Trophoblast cell (in vitro differentiated cells and primary cell): ENCODE measurements at regions not wholly inside any gene's neighbourhood (a gene's known extent, or its start where the extent isn't known, plus 50 kb on each side); places are given as distances from the start of the nearest gene placed in this dataset.

ENCODE experiments used
- DNase-seq, 2 donors: peaks; one replicate each; pipeline ENCODE4 v3.0.0-alpha.2; 2016
- H2AFZ ChIP-seq: 2 replicates; pipeline ENCODE4 v1.6.1; 2013; ENCODE audit warnings: low read length, moderate library complexity, mild to moderate bottlenecking; ENCODE audit not compliant: insufficient read depth, poor library complexity
- H2AK5ac ChIP-seq: 2 replicates; pipeline ENCODE4 v1.6.1; 2013; ENCODE audit warnings: mild to moderate bottlenecking, low read length
- H2BK120ac ChIP-seq: 2 replicates; pipeline ENCODE4 v1.6.1; 2013; ENCODE audit warnings: low read length, mild to moderate bottlenecking, moderate library complexity; ENCODE audit not compliant: insufficient read depth, poor library complexity
- H2BK12ac ChIP-seq: 2 replicates; pipeline ENCODE4 v1.6.1; 2013; ENCODE audit warnings: mild to moderate bottlenecking, low read length, moderate library complexity
- H2BK5ac ChIP-seq: 2 replicates; pipeline ENCODE4 v1.6.1; 2013; ENCODE audit warnings: low read length, low read depth, moderate library complexity, mild to moderate bottlenecking; ENCODE audit not compliant: poor library complexity
- H3K14ac ChIP-seq: 2 replicates; pipeline ENCODE4 v1.6.1; 2013; ENCODE audit warnings: mild to moderate bottlenecking, low read length
- H3K18ac ChIP-seq: 2 replicates; pipeline ENCODE4 v1.6.1; 2013; ENCODE audit warnings: mild to moderate bottlenecking, low read length
- H3K23ac ChIP-seq: 2 replicates; pipeline ENCODE4 v1.6.1; 2013; ENCODE audit warnings: low read length
- H3K27ac ChIP-seq: 2 replicates; pipeline ENCODE4 v1.5.1; 2013; ENCODE audit warnings: low read depth, mild to moderate bottlenecking, inconsistent platforms, low read length, moderate library complexity
- H3K27me3 ChIP-seq: 2 replicates; pipeline ENCODE4 v1.6.1; 2013; ENCODE audit warnings: inconsistent platforms, mild to moderate bottlenecking, low read length, moderate library complexity; ENCODE audit not compliant: insufficient read depth
- H3K36me3 ChIP-seq, 2 experiments: 1 replicate in 1 of 2; 2 replicates in 1 of 2; pipeline ENCODE4 v1.6.1; 2013; ENCODE audit warnings: low read length in 2 of 2, mild to moderate bottlenecking in 2 of 2, moderate library complexity in 1 of 2; ENCODE audit not compliant: insufficient read depth in 2 of 2, control insufficient read depth in 1 of 2
- H3K4ac ChIP-seq: 2 replicates; pipeline ENCODE4 v1.6.1; 2013; ENCODE audit warnings: low read depth, mild to moderate bottlenecking, low read length, moderate library complexity
- H3K4me1 ChIP-seq, 2 experiments: 1 replicate in 1 of 2; 2 replicates in 1 of 2; pipeline ENCODE4 v1.6.1; 2013; ENCODE audit warnings: low read length in 2 of 2, mild to moderate bottlenecking in 2 of 2, moderate library complexity in 1 of 2; ENCODE audit not compliant: insufficient read depth in 2 of 2, control insufficient read depth in 1 of 2
- H3K4me2 ChIP-seq: 2 replicates; pipeline ENCODE4 v1.6.1; 2013; ENCODE audit warnings: inconsistent platforms, mild to moderate bottlenecking, low read length, moderate library complexity
- H3K4me3 ChIP-seq: 2 replicates; pipeline ENCODE4 v1.5.1; 2013; ENCODE audit warnings: mild to moderate bottlenecking, low read depth, low read length, inconsistent platforms
- H3K79me1 ChIP-seq: one replicate; pipeline ENCODE4 v1.6.1; 2013; ENCODE audit warnings: low read length
- H3K79me2 ChIP-seq: 2 replicates; pipeline ENCODE4 v1.6.1; 2013; ENCODE audit warnings: low read length, mild to moderate bottlenecking; ENCODE audit not compliant: control insufficient read depth, insufficient read depth, poor library complexity
- H3K9ac ChIP-seq: 2 replicates; pipeline ENCODE4 v1.6.1; 2013; ENCODE audit warnings: mild to moderate bottlenecking, low read length
- H3K9me3 ChIP-seq: 2 replicates; pipeline ENCODE4 v1.6.1; 2013; ENCODE audit warnings: low read depth, mild to moderate bottlenecking, control low read depth, inconsistent platforms, low read length; ENCODE audit not compliant: insufficient read depth
- H4K12ac ChIP-seq: 2 replicates; pipeline ENCODE4 v1.6.1; 2013; ENCODE audit warnings: low read depth, mild to moderate bottlenecking, low read length, moderate library complexity
- H4K8ac ChIP-seq: 2 replicates; pipeline ENCODE4 v1.6.1; 2013; ENCODE audit warnings: low read depth, mild to moderate bottlenecking, low read length, moderate library complexity
- H4K91ac ChIP-seq: one replicate; pipeline ENCODE4 v1.6.1; 2013; ENCODE audit warnings: low read depth, mild to moderate bottlenecking, low read length, moderate library complexity
- WGBS: extraction: QIAGEN DNeasy Blood & Tissue Kit; methylation state at CpG from one replicate; pipeline ENCODE4 v1.1.7; 2013; ENCODE audit warnings: missing lambda C conversion rate; ENCODE audit not compliant: insufficient read length, insufficient coverage; ENCODE audit errors: extremely low coverage; 5-methylcytosine and 5-hydroxymethylcytosine counted together

DNA sequence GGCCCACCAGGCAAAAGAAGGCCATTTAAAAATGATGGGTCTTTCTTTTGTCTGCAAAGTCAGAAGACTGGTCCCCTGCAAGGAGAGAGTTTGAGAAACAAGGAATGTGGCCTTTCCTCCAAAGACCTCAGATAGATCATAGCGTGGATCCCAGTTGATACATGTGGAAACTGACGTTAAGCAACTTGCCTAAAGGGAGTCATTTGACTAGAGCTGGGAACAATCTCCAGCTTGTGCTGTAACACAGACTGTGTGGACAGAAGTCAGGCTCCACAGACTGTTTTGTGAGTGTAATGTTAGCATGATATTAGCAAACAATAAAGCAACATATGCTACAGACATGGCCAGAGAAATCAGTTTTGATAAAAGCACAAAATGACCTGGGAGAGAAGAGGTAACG lies 140.4 kb upstream of the CITED2 start:
- Histone ChIP-seq H4K91ac (no peak overlapping the region), H3K9ac (no peak overlapping the region), H3K23ac (no peak overlapping the region), H2AK5ac (no peak overlapping the region), H3K27me3 (no peaks in the 10 kb centered on the region), H3K79me2 (no peaks in the 10 kb centered on the region), H3K9me3 (no peaks in the 10 kb centered on the region), H3K36me3 (no peaks in the 10 kb centered on the region), H4K12ac (no peak overlapping the region), H3K4me1 (peaks cover 0 to 2% of the 10 kb centered on the region in 2 experiments), H3K4me3 (no peak overlapping the region), H4K8ac (no peak overlapping the region), H3K18ac (no peak overlapping the region), H3K4me2 (no peak overlapping the region), H3K4ac (no peak overlapping the region), H2AFZ (no peak overlapping the region), H2BK12ac (no peak overlapping the region), H3K27ac (peak overlapping the region; percentile 30), H2BK5ac (no peak overlapping the region), H3K14ac (no peak overlapping the region), H2BK120ac (no peak overlapping the region), H3K79me1 (no peaks in the 10 kb centered on the region)
- WGBS, result no CpG with 5 or more reads among the region's 3 CpGs
- DNase-seq, result peak in 1 of 2 donors; percentile 48

DNA sequence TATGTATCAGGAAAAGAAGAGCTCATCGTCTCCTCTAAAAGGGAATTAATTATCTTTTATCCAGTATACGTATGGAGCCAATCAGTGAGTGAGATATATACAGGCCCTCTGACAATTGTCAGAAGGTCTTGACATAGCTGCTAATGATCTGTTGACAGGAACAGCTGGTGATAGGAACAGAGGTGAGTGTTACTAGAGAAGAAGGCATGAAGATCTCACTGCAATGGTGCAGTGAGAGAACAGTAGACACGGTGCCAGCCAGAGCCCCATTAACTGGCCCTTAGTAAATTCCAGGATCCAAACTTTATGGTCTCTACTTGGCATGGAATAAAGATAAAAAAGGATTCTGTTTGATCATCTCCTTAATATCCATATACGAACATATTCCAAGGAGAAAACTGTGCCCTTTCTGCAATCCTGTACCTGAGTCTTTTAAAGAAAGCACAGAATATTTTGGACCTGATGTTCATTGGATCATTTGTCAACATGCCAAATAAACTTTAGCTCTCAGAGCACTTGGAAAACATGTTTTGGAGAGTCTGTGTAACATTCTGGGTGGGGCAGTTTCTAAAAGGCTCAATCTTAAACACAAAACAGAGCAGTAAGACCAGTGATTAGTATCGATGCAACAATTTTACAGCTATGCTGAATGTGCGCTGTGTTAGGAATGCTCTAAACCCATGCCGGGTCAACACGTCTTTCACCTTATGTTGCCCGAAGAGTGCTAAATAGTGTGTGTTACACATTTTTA lies 135.8 kb upstream of the CITED2 start:
- Histone ChIP-seq H3K14ac (no peak overlapping the region), H2AK5ac (no peak overlapping the region), H3K9ac (no peak overlapping the region), H3K4me1 (peaks cover 0 to 2% of the 10 kb centered on the region in 2 experiments), H3K9me3 (no peaks in the 10 kb centered on the region), H3K79me1 (no peaks in the 10 kb centered on the region), H4K12ac (no peak overlapping the region), H2BK120ac (no peak overlapping the region), H3K4ac (no peak overlapping the region), H3K23ac (no peak overlapping the region), H4K91ac (no peak overlapping the region), H3K79me2 (no peaks in the 10 kb centered on the region), H2BK5ac (no peak overlapping the region), H2AFZ (no peak overlapping the region), H3K27me3 (no peaks in the 10 kb centered on the region), H4K8ac (no peak overlapping the region), H3K4me3 (no peak overlapping the region), H3K4me2 (no peak overlapping the region), H3K18ac (no peak overlapping the region), H3K36me3 (no peaks in the 10 kb centered on the region), H2BK12ac (no peak overlapping the region), H3K27ac (no peak overlapping the region)
- peak in 1 of 2 donors; percentile 66 for DNase-seq
- no CpG with 5 or more reads among the region's 9 CpGs for WGBS

DNA sequence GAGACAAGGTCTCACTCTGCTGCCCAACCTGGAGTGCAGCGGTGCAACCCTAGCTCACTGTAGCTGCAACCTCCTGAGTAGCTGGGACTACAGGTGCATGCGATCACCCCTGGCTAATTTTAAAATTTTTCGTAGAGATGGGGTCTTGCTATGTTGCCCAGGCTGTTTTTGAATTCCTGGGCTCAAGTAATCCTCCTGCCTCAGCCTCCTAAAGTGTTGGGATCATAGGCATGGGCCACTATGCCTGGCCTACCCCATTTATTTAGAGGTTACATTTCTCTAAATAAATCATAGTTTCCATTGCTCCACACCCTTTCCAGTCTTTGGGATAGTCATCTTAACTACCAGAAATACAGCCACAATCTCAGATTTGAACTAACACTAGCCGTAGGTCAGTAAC lies 134.7 kb upstream of the CITED2 start:
- H3K9me3 ChIP-seq, result no peaks in the 10 kb centered on the region
- no peaks in the 10 kb centered on the region for H3K79me2 ChIP-seq
- no peak overlapping the region for H2AK5ac ChIP-seq
- no peaks in the 10 kb centered on the region for H3K36me3 ChIP-seq
- H3K4me2 ChIP-seq, result no peak overlapping the region
- DNase-seq, result no peak
- H4K12ac ChIP-seq, result no peak overlapping the region
- H2BK12ac ChIP-seq, result no peak overlapping the region
- H4K91ac ChIP-seq, result no peak overlapping the region
- H3K9ac ChIP-seq, result no peak overlapping the region
- no peak overlapping the region for H2AFZ ChIP-seq
- H3K23ac ChIP-seq, result no peak overlapping the region
- no peak overlapping the region for H3K14ac ChIP-seq
- H3K79me1 ChIP-seq, result no peaks in the 10 kb centered on the region
- WGBS, result no CpG with 5 or more reads among the region's 4 CpGs
- no peak overlapping the region for H3K18ac ChIP-seq
- H3K4me3 ChIP-seq, result no peak overlapping the region
- no peak overlapping the region for H4K8ac ChIP-seq
- H2BK120ac ChIP-seq, result no peak overlapping the region
- peaks cover 0 to 2% of the 10 kb centered on the region in 2 experiments for H3K4me1 ChIP-seq
- H3K27me3 ChIP-seq, result no peaks in the 10 kb centered on the region
- no peak overlapping the region for H2BK5ac ChIP-seq
- H3K4ac ChIP-seq, result no peak overlapping the region
- H3K27ac ChIP-seq, result no peak overlapping the region

- Histone ChIP-seq H3K36me3 (no peaks in the 10 kb centered on the region), H3K18ac (no peak overlapping the region), H3K4ac (no peak overlapping the region), H3K79me1 (no peaks in the 10 kb centered on the region), H3K27me3 (no peaks in the 10 kb centered on the region), H4K91ac (no peak overlapping the region), H4K12ac (no peak overlapping the region), H3K9me3 (no peaks in the 10 kb centered on the region), H2AK5ac (no peak overlapping the region), H2AFZ (no peak overlapping the region), H3K4me2 (no peak overlapping the region), H3K79me2 (no peaks in the 10 kb centered on the region), H2BK12ac (no peak overlapping the region), H3K9ac (no peak overlapping the region), H3K27ac (no peak overlapping the region), H3K14ac (no peak overlapping the region), H4K8ac (no peak overlapping the region), H3K4me1 (peaks cover 0 to 2% of the 10 kb centered on the region in 2 experiments), H3K23ac (no peak overlapping the region), H2BK120ac (no peak overlapping the region), H3K4me3 (no peak overlapping the region), H2BK5ac (no peak overlapping the region)
- no CpG with 5 or more reads among the region's 2 CpGs for WGBS
- no peak for DNase-seq
Observed at GRCh38 chr6:139508576-139508975, 134.1 kb upstream of the CITED2 start.
